OCI-LY7 (cell line): ENCODE measurements at regions not wholly inside any gene's neighbourhood (a gene's known extent, or its start where the extent isn't known, plus 50 kb on each side); places are given as distances from the start of the nearest gene placed in this dataset.

Source experiments
- EZH2phosphoT487 ChIP-seq: fragments of 200-600 bp; sonication (generic); IDR thresholded peaks from 2 replicates; pipeline ENCODE4 v1.6.1; 2018; ENCODE audit warnings: low read depth, borderline replicate concordance, mild to moderate bottlenecking, mixed run types, antibody characterized with exemption, low read length, moderate library complexity, mixed read lengths
- TF ChIP-seq, protein P1 (sequence below): fragments of 200-600 bp; sonication (generic); conservative IDR thresholded peaks from 2 replicates; pipeline ENCODE4 v1.5.1; 2014; ENCODE audit warnings: mild to moderate bottlenecking, antibody characterized with exemption, low read length, moderate library complexity, mixed read lengths

GRCh38 chr1:90508376-90509167, 208.5 kb downstream of the BARHL2 start:
- TF ChIP-seq, protein P1, sequence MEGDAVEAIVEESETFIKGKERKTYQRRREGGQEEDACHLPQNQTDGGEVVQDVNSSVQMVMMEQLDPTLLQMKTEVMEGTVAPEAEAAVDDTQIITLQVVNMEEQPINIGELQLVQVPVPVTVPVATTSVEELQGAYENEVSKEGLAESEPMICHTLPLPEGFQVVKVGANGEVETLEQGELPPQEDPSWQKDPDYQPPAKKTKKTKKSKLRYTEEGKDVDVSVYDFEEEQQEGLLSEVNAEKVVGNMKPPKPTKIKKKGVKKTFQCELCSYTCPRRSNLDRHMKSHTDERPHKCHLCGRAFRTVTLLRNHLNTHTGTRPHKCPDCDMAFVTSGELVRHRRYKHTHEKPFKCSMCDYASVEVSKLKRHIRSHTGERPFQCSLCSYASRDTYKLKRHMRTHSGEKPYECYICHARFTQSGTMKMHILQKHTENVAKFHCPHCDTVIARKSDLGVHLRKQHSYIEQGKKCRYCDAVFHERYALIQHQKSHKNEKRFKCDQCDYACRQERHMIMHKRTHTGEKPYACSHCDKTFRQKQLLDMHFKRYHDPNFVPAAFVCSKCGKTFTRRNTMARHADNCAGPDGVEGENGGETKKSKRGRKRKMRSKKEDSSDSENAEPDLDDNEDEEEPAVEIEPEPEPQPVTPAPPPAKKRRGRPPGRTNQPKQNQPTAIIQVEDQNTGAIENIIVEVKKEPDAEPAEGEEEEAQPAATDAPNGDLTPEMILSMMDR: no peak
- no peak for TF ChIP-seq EZH2phosphoT487
